ENCODE measurements at regions not wholly inside any gene's neighbourhood (a gene's known extent, or its start where the extent isn't known, plus 50 kb on each side); places are given as distances from the start of the nearest gene placed in this dataset.
"Not testable (repeated sequence)": the region's sequence is repeated elsewhere in the genome, so short reads cannot be mapped to it uniquely, and the experiment has no call there.

DNA sequence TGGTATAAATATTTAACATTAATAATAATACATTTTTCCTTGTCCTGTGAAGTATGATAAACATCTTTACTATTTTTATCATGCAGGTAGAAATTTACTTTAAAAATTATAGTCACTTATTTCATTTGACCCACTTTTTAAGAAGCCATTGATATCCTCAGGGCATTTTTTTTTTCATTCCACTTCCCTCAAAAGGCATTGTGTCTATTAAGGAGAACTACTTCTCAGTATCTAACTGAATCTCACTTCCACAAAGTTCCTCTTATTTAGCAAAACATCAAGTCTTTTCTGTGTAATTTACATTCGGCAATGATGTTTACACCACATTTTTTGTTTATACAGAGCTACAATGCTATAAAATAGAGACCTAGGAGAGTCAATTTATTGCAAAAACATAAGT, 388.2 kb upstream of the AKR1E2 start:
- no peak for DNase-seq (ENCODE audit: low spot score)

DNA sequence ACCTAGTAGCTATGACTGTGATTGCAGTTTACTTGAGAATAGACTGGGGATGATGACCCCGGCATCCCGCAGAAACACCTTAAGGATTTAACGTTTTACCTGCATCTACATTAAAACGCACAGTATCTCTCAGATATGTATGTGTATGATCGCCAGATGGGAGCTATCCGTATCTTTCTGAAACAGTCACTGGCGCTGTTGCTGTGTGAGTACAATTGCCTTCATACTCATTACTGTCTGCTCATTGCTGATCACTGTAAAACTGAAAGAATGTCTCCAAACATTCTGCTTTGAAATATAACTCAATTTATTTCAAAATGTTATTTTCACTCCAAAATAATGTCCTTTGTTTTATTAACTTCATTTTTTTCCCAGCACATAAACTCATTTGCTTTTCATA, 388.9 kb upstream of the AKR1E2 start:
- no peak for DNase-seq (ENCODE audit: low spot score)

DNA sequence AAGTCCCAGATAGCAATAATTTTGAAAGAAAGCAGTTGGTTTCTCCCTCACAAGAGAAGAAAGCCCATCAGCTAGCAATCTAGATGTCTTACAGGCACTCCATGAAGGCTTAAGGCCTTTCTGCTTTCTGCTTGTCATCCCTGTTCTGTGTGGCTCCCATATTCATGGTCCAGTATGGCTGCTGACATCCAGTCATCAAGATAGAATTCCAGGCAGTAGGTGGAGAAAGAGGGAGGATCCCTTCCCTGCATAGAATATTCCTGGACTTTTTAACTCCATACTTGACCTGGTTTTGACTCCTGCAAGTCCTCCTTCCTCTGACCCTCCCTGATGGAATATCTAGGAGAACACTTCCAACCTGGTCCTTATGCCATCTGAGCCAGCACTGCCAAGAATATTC, 389.9 kb upstream of the AKR1E2 start:
- DNase-seq (ENCODE audit: low spot score): no peak

DNA sequence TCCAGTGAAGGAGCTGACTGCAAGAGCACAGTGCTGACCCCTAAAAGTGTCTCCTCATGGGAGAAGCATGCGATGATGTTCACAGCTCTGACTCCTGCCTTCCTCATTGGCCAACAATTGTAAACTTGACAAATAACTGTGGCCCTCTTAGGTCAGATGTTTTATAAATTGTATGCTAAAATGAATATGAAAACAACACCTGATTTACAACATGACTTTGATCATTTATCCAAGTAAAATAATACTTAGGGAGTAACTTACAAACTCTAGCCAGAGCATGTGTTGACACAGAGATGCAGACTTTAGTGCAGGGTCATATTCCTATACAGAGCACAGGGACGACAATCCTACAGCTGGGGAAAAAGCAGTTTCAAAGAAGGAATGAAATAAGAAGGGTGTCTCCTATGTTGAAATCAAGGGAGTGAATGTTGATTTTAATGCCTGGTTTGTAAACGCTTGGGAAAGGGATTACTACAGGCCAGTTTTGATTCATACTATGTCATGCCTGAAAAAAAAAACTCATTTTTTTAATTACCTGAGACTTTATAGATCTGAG, 391.4 kb upstream of the AKR1E2 start:
- no peak for DNase-seq (ENCODE audit: low spot score)

DNA sequence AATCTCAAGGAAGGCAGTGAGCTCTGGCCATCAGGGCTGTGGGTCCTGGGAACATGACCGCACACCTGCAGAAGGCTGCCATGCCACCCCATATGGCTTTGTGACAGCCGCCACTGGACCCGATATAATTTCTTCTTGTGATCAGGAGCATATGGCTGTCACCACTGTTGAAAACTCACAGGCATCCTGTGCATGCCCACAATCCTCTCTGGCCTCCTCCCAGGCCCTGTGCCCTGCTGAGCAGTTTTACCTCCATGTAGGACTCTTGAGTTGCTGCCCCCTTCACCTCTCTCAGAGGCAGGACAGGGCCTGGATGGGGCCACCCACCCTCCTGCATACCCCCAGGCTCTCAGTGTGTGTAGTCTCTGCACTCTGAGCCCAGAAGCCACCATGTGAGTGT, 391.9 kb upstream of the AKR1E2 start:
- no peak for DNase-seq (ENCODE audit: low spot score)

DNA sequence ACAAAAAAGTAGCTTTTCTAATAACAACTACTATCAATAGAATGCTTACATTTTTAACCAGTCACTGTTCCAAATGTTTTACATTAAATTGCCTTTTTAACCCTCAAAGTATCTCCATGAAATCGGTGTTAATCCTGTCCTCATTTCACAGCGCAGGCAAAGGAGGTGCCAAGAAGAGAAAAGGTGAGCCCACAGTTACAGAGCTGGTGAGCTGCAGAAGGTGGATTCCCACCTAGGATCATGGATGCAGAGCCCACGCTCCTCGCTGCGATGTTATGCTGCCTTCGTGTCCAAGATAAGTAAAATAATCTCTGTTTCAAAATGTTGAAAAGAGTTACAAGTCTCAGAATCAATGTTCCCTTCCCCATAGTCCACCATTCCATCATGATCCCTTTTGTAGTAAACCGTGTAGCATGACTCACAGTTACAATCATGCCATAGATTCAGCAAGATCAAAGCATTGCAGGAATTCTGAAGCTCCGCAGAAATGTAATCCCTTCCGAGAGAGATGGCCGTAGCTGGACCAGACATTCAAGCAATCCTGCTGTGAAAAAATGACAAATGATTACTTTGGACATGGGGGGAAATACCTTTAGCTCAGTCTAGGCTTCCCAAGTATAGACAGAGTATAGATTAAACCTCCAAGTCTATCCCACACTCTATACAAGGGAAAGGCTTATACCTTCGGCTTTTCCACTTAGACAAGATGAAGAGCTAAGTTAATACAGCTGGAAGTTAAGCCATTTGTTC, 394.7 kb upstream of the AKR1E2 start:
- DNase-seq (ENCODE audit: low spot score): no peak

DNA sequence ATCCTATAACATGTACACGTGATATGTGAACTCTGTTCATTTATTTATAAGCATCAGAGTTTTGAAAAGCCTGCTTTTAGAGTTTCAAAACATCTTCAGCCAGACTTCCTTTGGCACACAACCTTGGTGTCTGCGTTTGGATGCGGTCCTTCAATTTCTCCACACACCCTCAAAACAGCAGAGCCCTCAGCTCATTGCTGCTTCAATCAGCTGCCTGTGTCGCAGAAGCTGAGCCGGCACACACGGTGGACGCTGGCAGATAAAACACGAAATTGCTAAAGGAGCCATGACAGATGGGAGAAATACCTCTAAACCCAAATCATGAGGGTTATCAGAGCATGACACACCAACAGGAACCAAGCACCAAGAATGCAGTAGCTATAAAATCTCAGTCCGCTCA, 396.4 kb upstream of the AKR1E2 start:
- no peak for DNase-seq (ENCODE audit: low spot score)

DNA sequence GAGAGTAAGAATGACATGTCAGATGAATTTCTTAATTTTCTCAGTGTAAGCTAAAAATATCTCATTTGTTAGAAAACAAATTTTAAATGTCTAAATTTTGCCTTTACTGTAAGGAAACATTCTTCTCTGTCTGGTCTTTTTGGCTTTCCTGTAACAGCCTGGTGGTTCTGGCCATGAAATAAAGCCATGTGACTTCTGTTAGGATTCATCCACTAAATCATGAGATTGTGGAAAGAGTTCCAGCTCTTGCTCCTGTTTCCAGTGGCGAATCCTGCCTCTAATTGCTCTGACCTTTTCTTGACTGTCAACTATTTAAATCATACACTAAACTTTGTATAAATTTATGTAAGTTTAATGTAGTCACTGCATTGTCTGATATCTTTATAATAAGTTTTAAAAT, 398.5 kb upstream of the AKR1E2 start:
- DNase-seq (ENCODE audit: low spot score): no peak

DNA sequence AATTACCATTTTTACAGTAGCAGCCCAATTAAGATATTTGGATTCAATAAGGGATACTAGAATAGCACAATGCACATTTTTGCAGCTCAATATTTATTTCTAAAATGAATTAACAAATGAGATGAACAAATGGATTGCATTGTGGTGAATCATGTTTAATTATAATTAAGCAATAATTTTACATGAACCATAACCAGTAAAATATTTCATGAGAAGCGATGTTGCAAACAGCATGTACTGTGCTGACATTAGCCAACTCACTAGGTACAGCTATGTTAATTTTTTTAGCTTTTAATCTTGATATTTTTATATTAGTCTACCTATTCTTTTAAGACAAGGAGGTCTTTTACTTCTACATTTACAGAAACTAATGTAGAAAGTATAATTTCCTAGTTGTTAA, 399.1 kb upstream of the AKR1E2 start:
- no peak for DNase-seq (ENCODE audit: low spot score)

DNA sequence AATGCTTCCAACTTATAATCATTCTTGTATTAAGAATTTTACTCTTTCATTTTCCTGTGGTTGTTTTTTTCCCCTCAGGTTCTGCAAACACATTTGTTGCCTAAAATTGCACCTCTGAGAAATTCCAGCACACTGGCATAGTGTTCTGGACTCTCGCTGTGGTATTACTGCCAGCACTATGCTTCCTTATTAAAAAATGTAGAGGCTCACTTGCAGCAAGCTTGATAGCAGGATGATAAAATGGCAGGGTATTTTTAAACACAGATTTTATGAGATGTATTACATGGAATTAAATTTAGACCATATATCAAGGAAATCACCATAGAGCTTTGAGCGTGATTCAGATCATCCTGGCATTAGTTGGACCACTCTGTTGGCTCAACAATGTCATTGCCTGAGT, 416.7 kb upstream of the AKR1E2 start:
- DNase-seq (ENCODE audit: low spot score): no peak

DNA sequence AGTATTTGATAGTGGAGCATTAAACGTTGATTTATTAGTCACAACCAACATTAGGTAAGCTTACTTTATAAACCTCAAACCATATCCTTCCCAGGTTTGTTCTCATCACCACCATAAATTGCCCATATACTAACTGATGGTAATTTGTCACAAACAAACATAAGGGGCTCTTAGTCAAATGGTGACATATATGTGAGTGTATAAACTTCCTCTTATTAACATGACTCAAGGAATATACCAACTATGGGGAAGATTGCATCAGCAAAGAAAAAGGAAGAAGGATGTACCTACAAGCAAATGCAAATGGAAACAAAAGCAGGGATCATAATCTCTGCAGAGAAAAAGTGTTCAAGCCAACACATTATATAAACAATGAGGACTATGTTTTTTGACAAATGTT, 418.2 kb upstream of the AKR1E2 start:
- DNase-seq (ENCODE audit: low spot score): no peak

DNA sequence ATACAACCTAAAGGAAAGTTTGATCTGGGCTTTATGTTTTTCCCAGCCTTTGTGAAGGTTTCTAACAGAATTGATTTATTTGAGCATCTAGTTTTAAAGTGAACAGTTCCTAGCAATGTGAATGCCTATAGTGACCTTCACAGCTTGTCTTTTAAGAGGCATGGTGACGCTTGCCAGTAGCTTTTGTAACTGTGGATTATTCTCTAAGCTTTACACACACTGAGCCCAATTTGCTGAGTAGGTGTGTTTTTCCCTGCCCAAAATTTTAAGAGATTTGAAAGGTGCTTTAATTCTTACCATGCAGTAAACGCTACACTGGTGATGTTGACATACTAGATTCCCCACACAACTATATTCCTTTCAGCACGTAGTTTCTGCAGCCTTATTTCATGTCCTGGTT, 420.2 kb upstream of the AKR1E2 start:
- DNase-seq (ENCODE audit: low spot score): no peak

DNA sequence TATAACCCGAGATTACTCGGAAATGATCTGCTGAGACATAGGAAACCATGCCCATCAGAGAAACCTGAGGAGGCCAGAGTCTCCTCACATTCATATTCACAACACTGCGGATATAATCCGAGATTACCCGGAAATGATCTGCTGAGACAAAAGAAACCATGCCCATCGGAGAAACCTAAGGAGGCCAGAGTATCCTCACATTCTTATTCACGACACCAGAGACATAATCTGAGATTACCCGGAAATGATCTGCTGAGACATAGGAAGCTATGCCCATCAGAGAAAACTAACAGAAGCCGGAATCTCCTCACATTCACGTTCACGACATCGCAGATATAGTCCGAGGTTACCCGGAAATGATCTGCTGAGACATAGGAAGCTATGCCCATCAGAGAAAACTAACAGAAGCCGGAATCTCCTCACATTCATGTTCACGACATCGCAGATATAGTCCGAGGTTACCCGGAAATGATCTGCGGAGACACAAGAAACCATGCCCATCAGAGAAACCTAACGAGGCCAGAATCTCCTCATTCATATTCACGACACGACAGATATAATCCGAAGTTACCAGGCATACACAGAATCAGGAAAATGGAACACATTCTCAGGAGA, 422.3 kb upstream of the AKR1E2 start:
- DNase-seq (ENCODE audit: low spot score): no peak

DNA sequence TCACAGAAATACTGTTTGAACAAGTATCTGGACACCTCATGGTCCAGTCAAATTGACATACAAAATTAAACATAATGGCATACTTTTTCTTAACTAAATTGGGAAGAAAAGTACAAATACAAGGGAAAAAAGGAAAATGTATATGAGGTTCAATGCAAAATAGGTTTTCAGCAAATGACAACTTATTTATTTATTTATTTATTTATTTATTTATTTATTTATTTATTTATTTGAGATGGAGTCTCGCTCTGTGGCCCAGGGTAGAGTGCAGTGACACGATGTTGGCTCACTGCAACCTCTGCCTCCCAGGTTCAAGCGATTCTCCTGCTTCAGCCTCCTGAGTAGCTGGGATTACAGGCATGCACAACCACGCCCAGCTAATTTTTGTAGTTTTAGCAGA, 424.9 kb upstream of the AKR1E2 start:
- not testable (repeated sequence) for DNase-seq (ENCODE audit: low spot score)

DNA sequence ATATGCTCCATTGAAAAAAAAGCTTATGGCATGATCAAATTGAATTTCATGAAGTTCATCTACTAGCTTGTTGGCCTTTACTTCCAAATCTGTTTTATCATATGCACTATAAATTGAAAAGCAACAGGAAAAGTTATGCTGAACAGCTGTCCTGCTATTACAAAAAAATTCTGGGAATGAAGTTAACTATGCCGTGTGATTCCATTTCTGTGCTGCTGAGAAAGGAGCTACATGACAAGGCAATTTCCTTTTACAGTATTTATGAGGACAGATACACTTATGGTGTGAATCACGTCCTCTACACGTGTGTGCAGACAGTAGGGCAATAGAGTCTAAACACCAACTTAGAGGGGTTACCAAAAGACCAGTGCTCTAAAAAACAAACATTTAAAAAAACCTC, 426.5 kb upstream of the AKR1E2 start:
- no peak for DNase-seq (ENCODE audit: low spot score)

DNA sequence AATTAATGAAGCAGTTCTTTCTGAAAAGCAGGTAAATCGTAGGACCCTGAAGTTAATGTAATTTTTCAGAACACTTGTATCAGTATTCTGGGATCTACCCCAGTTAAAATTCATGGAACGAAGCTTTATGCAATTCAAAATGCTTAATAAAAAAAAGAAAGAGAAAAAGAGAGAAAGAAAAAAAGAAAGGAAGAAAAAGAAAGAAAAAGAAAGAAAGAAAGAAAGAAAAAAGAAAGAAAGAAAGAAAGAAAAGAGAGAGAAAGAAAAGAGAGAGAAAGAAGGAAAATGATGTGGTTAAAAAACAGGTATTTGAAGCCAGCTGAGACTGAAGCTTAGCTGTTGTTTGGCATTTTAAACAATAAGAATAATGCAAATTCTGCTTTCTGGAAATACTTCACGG, 427.4 kb upstream of the AKR1E2 start:
- no peak for DNase-seq (ENCODE audit: low spot score)

DNA sequence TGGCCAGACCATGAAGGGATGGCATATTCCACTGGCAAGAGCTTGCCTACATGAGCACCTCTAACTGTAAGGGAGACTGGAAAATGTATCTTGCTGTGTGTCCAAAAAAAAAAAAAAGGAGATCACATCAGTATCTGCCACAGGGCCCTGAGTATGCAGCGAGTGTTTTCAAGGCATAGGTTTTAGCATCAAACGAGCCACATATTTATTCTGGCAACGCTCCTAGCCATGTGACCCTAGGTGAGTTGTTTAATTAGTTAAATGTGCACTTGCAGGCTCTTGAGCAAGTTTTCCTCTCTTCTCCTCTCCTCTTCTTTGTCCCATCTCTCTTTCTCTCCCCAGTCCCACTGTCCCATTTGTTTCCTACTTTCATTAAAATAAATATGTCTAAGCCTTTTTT, 428.7 kb upstream of the AKR1E2 start:
- no peak for DNase-seq (ENCODE audit: low spot score)

DNA sequence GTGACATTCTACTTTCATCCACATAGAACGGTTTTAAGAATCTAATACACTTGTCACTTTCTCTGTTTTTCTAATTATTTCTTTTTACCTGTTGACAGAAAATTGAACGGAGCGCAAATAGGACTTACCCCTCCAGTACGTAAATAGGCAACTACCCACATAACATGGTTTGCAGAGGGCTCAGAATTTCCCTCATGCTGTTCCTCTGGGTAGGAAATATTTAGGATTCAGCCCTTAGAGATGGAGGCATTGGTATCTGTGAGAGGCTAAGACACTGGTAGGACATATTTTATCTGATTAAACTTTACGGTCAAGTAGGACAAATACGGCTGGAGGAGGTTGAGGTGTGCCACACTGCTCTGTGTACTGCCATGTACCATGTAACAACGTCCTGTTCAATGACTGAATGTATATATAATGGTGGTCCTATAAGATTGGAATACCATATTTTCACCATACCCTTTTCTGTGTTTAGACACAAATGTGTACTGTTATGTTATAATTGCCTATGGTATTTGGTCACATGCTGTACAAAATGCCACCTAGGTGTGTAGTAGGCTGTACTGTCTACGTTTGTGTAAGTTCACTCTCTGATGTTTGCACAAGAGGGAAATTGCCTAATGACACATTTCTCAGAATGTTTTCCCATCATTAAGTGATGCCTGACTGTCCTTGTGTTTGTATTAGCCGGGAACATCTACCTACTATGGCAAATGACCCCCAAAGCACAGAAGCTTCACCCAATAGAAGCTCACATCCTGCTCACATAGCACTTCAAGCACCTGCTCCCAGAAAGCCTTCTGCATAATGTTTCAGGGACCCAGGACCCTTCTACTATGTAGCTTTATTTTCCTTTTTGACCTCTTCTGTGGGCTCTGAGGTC, 429.4 kb upstream of the AKR1E2 start:
- DNase-seq (ENCODE audit: low spot score): no peak

DNA sequence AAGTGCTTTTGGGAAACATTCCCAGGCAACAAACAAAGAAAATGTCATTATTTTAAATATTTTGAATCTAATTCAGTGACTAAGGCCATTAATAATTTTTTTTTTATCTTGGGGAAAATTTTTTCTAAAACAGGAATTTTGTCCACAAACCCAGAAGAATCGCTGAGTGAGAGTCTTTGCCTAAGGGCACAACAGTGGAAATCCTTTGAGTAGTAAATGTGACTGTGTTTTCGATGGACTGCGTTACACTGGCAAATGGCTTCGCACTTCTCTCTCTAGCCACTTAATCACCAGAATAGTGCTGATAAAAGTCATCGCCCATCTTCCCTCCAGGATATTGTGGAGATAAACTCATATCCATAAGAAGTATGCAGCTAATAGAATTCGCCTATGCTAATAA, 430.3 kb upstream of the AKR1E2 start:
- no peak for DNase-seq (ENCODE audit: low spot score)

DNA sequence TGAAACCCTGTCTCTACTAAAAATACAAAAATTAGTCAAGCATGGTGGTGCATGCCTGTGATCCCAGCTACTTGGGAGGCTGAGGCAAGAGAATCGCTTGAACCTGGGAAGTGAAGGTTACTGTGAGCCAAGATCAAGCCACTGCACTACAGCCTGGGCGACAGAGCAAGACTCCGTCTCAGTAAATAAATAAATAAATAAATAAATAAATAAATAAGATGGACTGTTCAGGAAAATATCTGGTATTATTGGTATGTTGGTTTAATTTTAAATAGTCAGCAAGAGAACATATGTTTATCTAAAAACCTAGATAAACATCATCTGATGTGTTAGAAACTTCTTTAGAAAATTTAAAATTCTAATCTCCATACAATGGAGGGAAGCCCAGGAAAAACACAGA, 431.6 kb upstream of the AKR1E2 start:
- not testable (repeated sequence) for DNase-seq (ENCODE audit: low spot score)

DNA sequence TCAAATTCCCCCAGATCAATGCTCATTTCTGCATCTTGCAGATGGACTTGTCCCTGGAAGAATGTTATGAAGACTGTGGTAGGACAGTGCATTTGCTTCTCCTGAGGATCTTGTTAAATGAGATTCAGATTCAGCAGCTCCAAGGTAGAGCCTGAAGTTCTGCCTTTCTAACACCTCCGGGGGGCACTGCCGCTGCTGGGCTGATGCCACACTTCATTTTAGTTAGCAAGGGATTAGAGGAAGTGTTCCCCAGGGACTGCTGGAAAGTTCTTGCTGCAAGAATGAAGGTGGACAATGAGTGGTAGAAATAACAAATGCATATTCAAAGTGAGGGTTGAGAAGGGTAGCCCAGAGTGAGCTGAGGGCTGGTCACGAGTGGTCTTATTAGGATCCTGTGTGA, 434.3 kb upstream of the AKR1E2 start:
- no peak for DNase-seq (ENCODE audit: low spot score)

DNA sequence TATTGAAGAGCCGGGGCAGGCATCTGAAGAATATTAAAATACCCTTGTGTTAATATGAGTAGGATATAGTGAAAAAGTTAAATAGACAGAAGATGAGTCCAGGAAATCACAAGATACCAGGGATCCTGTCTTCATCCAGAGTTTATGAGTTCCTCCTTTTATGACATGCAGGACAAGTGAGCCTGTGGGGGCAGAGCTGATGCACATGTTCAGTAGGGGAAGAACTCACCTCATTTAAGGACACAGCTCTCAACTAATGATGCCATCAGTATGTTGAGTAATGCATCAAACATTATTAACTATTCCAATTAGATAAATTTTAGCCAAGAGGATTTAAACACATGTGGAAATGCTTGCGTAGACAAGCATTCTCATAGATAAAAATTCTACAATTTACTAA, 435.8 kb upstream of the AKR1E2 start:
- DNase-seq (ENCODE audit: low spot score): no peak

Measured in ecto neural progenitor cell (in vitro differentiated cells).